COLO829 (cell line): ENCODE measurements at regions not wholly inside any gene's neighbourhood (a gene's known extent, or its start where the extent isn't known, plus 50 kb on each side); places are given as distances from the start of the nearest gene placed in this dataset.
A peak's percentile ranks its signal among the peaks of the same experiment; 100 is the strongest.

Source experiments
- DNase-seq: peaks from one replicate; pipeline ENCODE4 v3.0.0; 2012; ENCODE audit warnings: low spot score

GRCh38 chr17:55829995-55830612 is 79.3 kb downstream of the PCTP start:
- no peak for DNase-seq

- DNase-seq: no peak
Observed at GRCh38 chr17:55830699-55831471, 80.0 kb downstream of the PCTP start.

- DNase-seq: no peak
Observed at GRCh38 chr17:55833306-55833705, 82.5 kb downstream of the PCTP start.

GRCh38 chr17:55842405-55843158 is 91.7 kb downstream of the PCTP start:
- DNase-seq: no peak

- no peak for DNase-seq
Observed at GRCh38 chr17:55843785-55844184, 92.9 kb downstream of the PCTP start.

GRCh38 chr17:55845385-55845784 is 94.5 kb downstream of the PCTP start:
- peak; percentile 31 for DNase-seq

- no peak for DNase-seq
Observed at GRCh38 chr17:55846745-55847144, 95.9 kb downstream of the PCTP start.

GRCh38 chr17:55852734-55853133 is 101.9 kb downstream of the PCTP start:
- DNase-seq: no peak

- DNase-seq: no peak
Observed at GRCh38 chr17:55859301-55859795, 108.5 kb downstream of the PCTP start.

GRCh38 chr17:55865072-55865762 is 114.4 kb downstream of the PCTP start:
- DNase-seq: no peak

GRCh38 chr17:55870044-55870443 is 119.2 kb downstream of the PCTP start:
- DNase-seq: no peak

GRCh38 chr17:55872374-55872773 is 121.5 kb downstream of the PCTP start:
- DNase-seq: no peak

GRCh38 chr17:55873017-55873758 is 122.3 kb downstream of the PCTP start:
- no peak for DNase-seq

GRCh38 chr17:55883149-55883548 is 132.3 kb downstream of the PCTP start:
- DNase-seq: no peak

GRCh38 chr17:55887531-55887930 is 136.7 kb downstream of the PCTP start:
- no peak for DNase-seq

- no peak for DNase-seq
Observed at GRCh38 chr17:55889271-55889670, 138.4 kb downstream of the PCTP start.

- no peak for DNase-seq
Observed at GRCh38 chr17:55895112-55895759, 144.4 kb downstream of the PCTP start.

GRCh38 chr17:55897301-55897700 is 146.4 kb downstream of the PCTP start:
- DNase-seq: no peak

- DNase-seq: no peak
Observed at GRCh38 chr17:55898195-55898594, 147.3 kb downstream of the PCTP start.

GRCh38 chr17:55900188-55900587 is 149.3 kb downstream of the PCTP start:
- no peak for DNase-seq
